NCI-H1048 (cell line): ENCODE measurements at regions not wholly inside any gene's neighbourhood (a gene's known extent, or its start where the extent isn't known, plus 50 kb on each side); places are given as distances from the start of the nearest gene placed in this dataset.
"Not testable (repeated sequence)": the region's sequence is repeated elsewhere in the genome, so short reads cannot be mapped to it uniquely, and the experiment has no call there.

Source experiments
- DNase-seq: peaks from one replicate; lab custom pipeline; 2025; lab: John Stamatoyannopoulos, UW

- not testable (repeated sequence) for DNase-seq
Measured at GRCh38 chr5:100379254-100379858, 155.8 kb upstream of the FAM174A start.

GRCh38 chr5:100364757-100365478, 170.3 kb upstream of the FAM174A start:
- not testable (repeated sequence) for DNase-seq

GRCh38 chr5:100364343-100364742, 170.8 kb upstream of the FAM174A start:
- DNase-seq: not testable (repeated sequence)

GRCh38 chr5:100359998-100360397, 175.2 kb upstream of the FAM174A start:
- DNase-seq: not testable (repeated sequence)

- not testable (repeated sequence) for DNase-seq
Measured at GRCh38 chr5:100346269-100346668, 188.9 kb upstream of the FAM174A start.

GRCh38 chr5:100341485-100341884, 193.7 kb upstream of the FAM174A start:
- DNase-seq: not testable (repeated sequence)

- no peak for DNase-seq
Measured at GRCh38 chr5:100322483-100322882, 212.7 kb upstream of the FAM174A start.

- no peak for DNase-seq
Measured at GRCh38 chr5:100319885-100320284, 215.3 kb upstream of the FAM174A start.

GRCh38 chr5:100313657-100314056, 221.5 kb upstream of the FAM174A start:
- DNase-seq: no peak

GRCh38 chr5:100311806-100312205, 223.4 kb upstream of the FAM174A start:
- DNase-seq: no peak

GRCh38 chr5:100306000-100306399, 229.2 kb upstream of the FAM174A start:
- no peak for DNase-seq

- no peak for DNase-seq
Measured at GRCh38 chr5:100303216-100303615, 232.0 kb upstream of the FAM174A start.

GRCh38 chr5:100299261-100299660, 235.9 kb upstream of the FAM174A start:
- no peak for DNase-seq

- DNase-seq: no peak
Measured at GRCh38 chr5:100276071-100276470, 259.1 kb upstream of the FAM174A start.

- no peak for DNase-seq
Measured at GRCh38 chr5:100275631-100276030, 259.5 kb upstream of the FAM174A start.

GRCh38 chr5:100273846-100274580, 261.2 kb upstream of the FAM174A start:
- no peak for DNase-seq

GRCh38 chr5:100270023-100270771, 265.0 kb upstream of the FAM174A start:
- no peak for DNase-seq

- DNase-seq: no peak
Measured at GRCh38 chr5:100260968-100261367, 274.2 kb upstream of the FAM174A start.

- DNase-seq: no peak
Measured at GRCh38 chr5:100252944-100253343, 282.2 kb upstream of the FAM174A start.

- DNase-seq: no peak
Measured at GRCh38 chr5:100252037-100252436, 283.1 kb upstream of the FAM174A start.

- no peak for DNase-seq
Measured at GRCh38 chr5:100249884-100250269, 285.3 kb upstream of the FAM174A start.

GRCh38 chr5:100249211-100249883, 285.8 kb upstream of the FAM174A start:
- DNase-seq: no peak
